SK-N-MC (cell line): ENCODE measurements at regions not wholly inside any gene's neighbourhood (a gene's known extent, or its start where the extent isn't known, plus 50 kb on each side); places are given as distances from the start of the nearest gene placed in this dataset.

Experiments
- EZH2 ChIP-seq: fragments of 200-600 bp; sonication (generic); IDR thresholded peaks from one replicate; pipeline ENCODE4 v1.6.1; 2017; ENCODE audit warnings: antibody characterized with exemption
- FOXP2 ChIP-seq: optimal IDR thresholded peaks from 2 replicates; pipeline ENCODE3; 2011; ENCODE audit warnings: mild to moderate bottlenecking, moderate library complexity; ENCODE audit not compliant: insufficient read depth; ENCODE audit errors: extremely low read length, control extremely low read depth
- POLR2AphosphoS5 ChIP-seq: IDR thresholded peaks from 2 replicates; pipeline ENCODE4 v1.6.1; 2012; ENCODE audit warnings: mild to moderate bottlenecking, low read depth, low read length, borderline replicate concordance

- TF ChIP-seq EZH2: no peak
- TF ChIP-seq FOXP2: no peak
- TF ChIP-seq POLR2AphosphoS5: no peak
These were observed 566.0 kb upstream of the MAP3K7 start for GRCh38 chr6:91152824-91153223.
